ENCODE measurements at regions not wholly inside any gene's neighbourhood (a gene's known extent, or its start where the extent isn't known, plus 50 kb on each side); places are given as distances from the start of the nearest gene placed in this dataset.

DNA sequence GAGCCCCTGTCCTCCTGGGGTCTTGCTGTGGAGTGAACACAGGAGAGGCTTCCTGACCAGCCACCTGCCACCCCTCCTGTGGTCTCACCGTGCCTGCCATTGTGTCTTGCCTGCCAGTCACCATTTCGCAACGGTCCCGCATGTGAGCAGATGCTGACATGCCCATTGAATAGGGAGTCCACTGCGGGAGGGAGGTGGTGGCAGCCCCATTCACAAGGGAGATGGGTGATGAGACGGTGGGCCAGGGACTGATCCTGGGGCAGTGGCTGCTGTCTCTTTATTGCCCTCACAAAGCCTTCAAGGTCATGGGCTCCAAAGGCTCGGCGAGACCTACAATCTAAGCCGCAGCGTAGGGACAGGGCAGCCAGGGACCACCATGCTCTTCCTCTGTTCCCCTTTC, 76.0 kb upstream of the NPTX2 start:
- H3K4me3 Mint-ChIP-seq: no peak overlapping the region
- no peak overlapping the region for H3K27ac Mint-ChIP-seq
- no peaks in the 10 kb centered on the region for H3K4me1 Mint-ChIP-seq
- H3K36me3 Mint-ChIP-seq (ENCODE audit: low read depth): no peaks in the 10 kb centered on the region
- H3K9me3 Mint-ChIP-seq: peaks cover 3% of the 10 kb centered on the region
- TF ChIP-seq CTCF (IDR thresholded peaks at IDR 0.05; ENCODE audit: unreplicated experiment in 3 of 3): no peak
- H3K27me3 Mint-ChIP-seq (ENCODE audit: low read depth): peaks cover 10% of the 10 kb centered on the region

- H3K9me3 Mint-ChIP-seq: peaks cover 3% of the 10 kb centered on the region
- no peaks in the 10 kb centered on the region for H3K36me3 Mint-ChIP-seq (ENCODE audit: low read depth)
- no peak overlapping the region for H3K4me3 Mint-ChIP-seq
- peaks cover 13% of the 10 kb centered on the region for H3K27me3 Mint-ChIP-seq (ENCODE audit: low read depth)
- TF ChIP-seq CTCF (IDR thresholded peaks at IDR 0.05; ENCODE audit: unreplicated experiment in 3 of 3): no peak
- H3K27ac Mint-ChIP-seq: no peak overlapping the region
- no peaks in the 10 kb centered on the region for H3K4me1 Mint-ChIP-seq
Measured at GRCh38 chr7:98539865-98540264, 77.2 kb upstream of the NPTX2 start.

DNA sequence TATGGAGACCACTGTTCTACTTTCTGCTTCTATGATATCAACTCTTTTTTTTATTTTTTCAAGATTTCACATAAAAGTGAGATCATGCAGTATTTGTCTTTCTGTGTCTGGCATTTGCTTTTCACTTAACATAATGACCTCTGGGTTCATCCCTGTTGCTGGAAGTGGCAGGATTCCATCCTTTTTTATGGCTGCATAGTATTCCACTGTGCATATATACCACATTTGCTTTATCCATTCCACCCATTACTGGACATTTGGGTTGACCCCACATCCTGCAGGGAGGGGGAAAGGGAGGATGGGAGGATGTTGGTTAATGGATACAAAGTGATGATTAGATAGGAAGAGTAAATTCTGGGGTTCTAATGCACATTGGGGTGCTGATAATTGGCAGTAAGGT, 80.3 kb upstream of the NPTX2 start:
- TF ChIP-seq CTCF (IDR thresholded peaks at IDR 0.05; ENCODE audit: unreplicated experiment in 3 of 3): no peak
- peaks cover 13% of the 10 kb centered on the region for H3K27me3 Mint-ChIP-seq (ENCODE audit: low read depth)
- peaks cover 11% of the 10 kb centered on the region for H3K9me3 Mint-ChIP-seq
- no peak overlapping the region for H3K4me3 Mint-ChIP-seq
- no peaks in the 10 kb centered on the region for H3K36me3 Mint-ChIP-seq (ENCODE audit: low read depth)
- H3K4me1 Mint-ChIP-seq: no peaks in the 10 kb centered on the region
- H3K27ac Mint-ChIP-seq: no peak overlapping the region

- Mint-ChIP-seq H3K4me3 (no peak overlapping the region), H3K4me1 (no peaks in the 10 kb centered on the region), H3K9me3 (peaks cover 19% of the 10 kb centered on the region), H3K27me3 (ENCODE audit: low read depth) (peaks cover 13% of the 10 kb centered on the region), H3K36me3 (ENCODE audit: low read depth) (no peaks in the 10 kb centered on the region), H3K27ac (no peak overlapping the region)
- no peak for TF ChIP-seq CTCF (IDR thresholded peaks at IDR 0.05; ENCODE audit: unreplicated experiment in 3 of 3)
Measured at GRCh38 chr7:98534493-98534892, 82.6 kb upstream of the NPTX2 start.

DNA sequence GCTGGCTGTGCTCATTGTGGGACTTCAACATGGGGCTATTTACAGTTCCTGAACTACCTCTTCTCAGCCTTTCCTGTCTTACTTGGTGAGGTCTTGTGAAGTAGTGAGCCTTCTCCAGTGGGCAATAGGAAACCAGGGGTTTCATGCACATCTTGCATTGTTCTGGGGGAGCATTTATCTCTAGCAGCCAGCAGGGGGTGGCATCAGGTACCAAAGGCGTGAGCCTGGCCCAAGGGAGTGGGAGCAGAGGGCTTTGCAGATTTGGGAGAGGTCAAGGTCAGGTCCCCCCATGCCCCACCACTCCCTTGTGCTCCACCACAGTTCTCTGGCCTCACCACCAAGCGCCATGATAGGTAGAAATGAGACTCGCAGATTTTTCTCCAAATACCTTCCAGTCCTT, 85.4 kb upstream of the NPTX2 start:
- H3K4me1 Mint-ChIP-seq: no peaks in the 10 kb centered on the region
- no peaks in the 10 kb centered on the region for H3K36me3 Mint-ChIP-seq (ENCODE audit: low read depth)
- H3K27ac Mint-ChIP-seq: no peak overlapping the region
- peaks cover 20% of the 10 kb centered on the region for H3K27me3 Mint-ChIP-seq (ENCODE audit: low read depth)
- H3K9me3 Mint-ChIP-seq: peaks cover 23% of the 10 kb centered on the region
- H3K4me3 Mint-ChIP-seq: no peak overlapping the region
- no peak for TF ChIP-seq CTCF (IDR thresholded peaks at IDR 0.05; ENCODE audit: unreplicated experiment in 3 of 3)

- peaks cover 19% of the 10 kb centered on the region for H3K9me3 Mint-ChIP-seq
- H3K36me3 Mint-ChIP-seq (ENCODE audit: low read depth): no peaks in the 10 kb centered on the region
- H3K27ac Mint-ChIP-seq: no peak overlapping the region
- H3K4me3 Mint-ChIP-seq: no peak overlapping the region
- peaks cover 14% of the 10 kb centered on the region for H3K27me3 Mint-ChIP-seq (ENCODE audit: low read depth)
- H3K4me1 Mint-ChIP-seq: no peaks in the 10 kb centered on the region
- TF ChIP-seq CTCF (IDR thresholded peaks at IDR 0.05; ENCODE audit: unreplicated experiment in 3 of 3): no peak
Measured at GRCh38 chr7:98528079-98528478, 89.0 kb upstream of the NPTX2 start.
